ENCODE measurements at regions not wholly inside any gene's neighbourhood (a gene's known extent, or its start where the extent isn't known, plus 50 kb on each side); places are given as distances from the start of the nearest gene placed in this dataset.
"Not testable (repeated sequence)": the region's sequence is repeated elsewhere in the genome, so short reads cannot be mapped to it uniquely, and the experiment has no call there.

GRCh38 chr7:142566271-142566670 lies 183.0 kb upstream of the PRSS1 start:
- DNase-seq = no peak

- DNase-seq = not testable (repeated sequence)
Measured at GRCh38 chr7:142564125-142564524, 185.1 kb upstream of the PRSS1 start.

- DNase-seq = no peak
Measured at GRCh38 chr7:142563470-142563869, 185.8 kb upstream of the PRSS1 start.

- DNase-seq = no peak
Measured at GRCh38 chr7:142562688-142563087, 186.6 kb upstream of the PRSS1 start.

GRCh38 chr7:142561396-142561795 lies 187.9 kb upstream of the PRSS1 start:
- not testable (repeated sequence) for DNase-seq

- not testable (repeated sequence) for DNase-seq
Measured at GRCh38 chr7:142560770-142561169, 188.5 kb upstream of the PRSS1 start.

- DNase-seq = no peak
Measured at GRCh38 chr7:142560166-142560565, 189.1 kb upstream of the PRSS1 start.

- DNase-seq = peak in 1 of 2 experiments; percentile 43
Measured at GRCh38 chr7:142557971-142558582, 191.2 kb upstream of the PRSS1 start.

- no peak for DNase-seq
Measured at GRCh38 chr7:142556740-142557139, 192.5 kb upstream of the PRSS1 start.

- no peak for DNase-seq
Measured at GRCh38 chr7:142554560-142555532, 194.4 kb upstream of the PRSS1 start.

GRCh38 chr7:142553216-142553615 lies 196.1 kb upstream of the PRSS1 start:
- no peak for DNase-seq

- DNase-seq = no peak
Measured at GRCh38 chr7:142548978-142549377, 200.3 kb upstream of the PRSS1 start.

GRCh38 chr7:142546452-142546851 lies 202.8 kb upstream of the PRSS1 start:
- no peak for DNase-seq

GRCh38 chr7:142542942-142543341 lies 206.3 kb upstream of the PRSS1 start:
- DNase-seq = no peak

- no peak for DNase-seq
Measured at GRCh38 chr7:142542105-142542504, 207.2 kb upstream of the PRSS1 start.

- no peak for DNase-seq
Measured at GRCh38 chr7:142540371-142540770, 208.9 kb upstream of the PRSS1 start.

GRCh38 chr7:142539901-142540300 lies 209.4 kb upstream of the PRSS1 start:
- no peak for DNase-seq

- DNase-seq = no peak
Measured at GRCh38 chr7:142537760-142538159, 211.5 kb upstream of the PRSS1 start.

- peak; percentile 64 to 79 for DNase-seq
Measured at GRCh38 chr7:142535123-142535779, 214.0 kb upstream of the PRSS1 start.

GRCh38 chr7:142534726-142535122 lies 214.5 kb upstream of the PRSS1 start:
- DNase-seq = no peak

- DNase-seq = no peak
Measured at GRCh38 chr7:142533920-142534319, 215.4 kb upstream of the PRSS1 start.

- no peak for DNase-seq
Measured at GRCh38 chr7:142529591-142529990, 219.7 kb upstream of the PRSS1 start.

GRCh38 chr7:142528608-142529408 lies 220.5 kb upstream of the PRSS1 start:
- no peak for DNase-seq

Data from NCI-H2081 (cell line).